RPMI8226 (cell line): ENCODE measurements at regions not wholly inside any gene's neighbourhood (a gene's known extent, or its start where the extent isn't known, plus 50 kb on each side); places are given as distances from the start of the nearest gene placed in this dataset.

Source experiments
- DNase-seq: peaks from one replicate; pipeline ENCODE4 v3.0.0-alpha.2; 2015

- DNase-seq = no peak
These were observed 111.6 kb downstream of the SNX5 start for GRCh38 chr20:17856837-17857605.

GRCh38 chr20:17856024-17856564, 112.5 kb downstream of the SNX5 start:
- peak; percentile 93 for DNase-seq

GRCh38 chr20:17854307-17854903, 114.2 kb downstream of the SNX5 start:
- DNase-seq = peak; percentile 62

- no peak for DNase-seq
These were observed 116.3 kb downstream of the SNX5 start for GRCh38 chr20:17852323-17852722.

- DNase-seq = no peak
These were observed 117.9 kb downstream of the SNX5 start for GRCh38 chr20:17850684-17851026.

- no peak for DNase-seq
These were observed 118.5 kb downstream of the SNX5 start for GRCh38 chr20:17849901-17850683.

- no peak for DNase-seq
These were observed 119.3 kb downstream of the SNX5 start for GRCh38 chr20:17849138-17849900.

- DNase-seq = peak; percentile 96
These were observed 120.1 kb downstream of the SNX5 start for GRCh38 chr20:17848249-17849048.

GRCh38 chr20:17845701-17846475, 122.7 kb downstream of the SNX5 start:
- DNase-seq = peak; percentile 94

GRCh38 chr20:17844549-17845298, 123.9 kb downstream of the SNX5 start:
- no peak for DNase-seq

- DNase-seq = no peak
These were observed 124.5 kb downstream of the SNX5 start for GRCh38 chr20:17844133-17844429.

GRCh38 chr20:17843246-17844132, 125.1 kb downstream of the SNX5 start:
- DNase-seq = peak; percentile 80

- no peak for DNase-seq
These were observed 126.8 kb downstream of the SNX5 start for GRCh38 chr20:17841751-17842215.

- no peak for DNase-seq
These were observed 128.2 kb downstream of the SNX5 start for GRCh38 chr20:17840423-17840822.

GRCh38 chr20:17838921-17839320, 129.7 kb downstream of the SNX5 start:
- DNase-seq = no peak

GRCh38 chr20:17837179-17837578, 131.4 kb downstream of the SNX5 start:
- DNase-seq = no peak

- no peak for DNase-seq
These were observed 132.2 kb downstream of the SNX5 start for GRCh38 chr20:17836303-17836861.

- DNase-seq = no peak
These were observed 132.7 kb downstream of the SNX5 start for GRCh38 chr20:17835934-17836300.
